DMS153 (cell line): ENCODE measurements at regions not wholly inside any gene's neighbourhood (a gene's known extent, or its start where the extent isn't known, plus 50 kb on each side); places are given as distances from the start of the nearest gene placed in this dataset.
"Not testable (repeated sequence)": the region's sequence is repeated elsewhere in the genome, so short reads cannot be mapped to it uniquely, and the experiment has no call there.

Experiments
- DNase-seq: peaks from one replicate; lab custom pipeline; 2025; lab: John Stamatoyannopoulos, UW

DNA sequence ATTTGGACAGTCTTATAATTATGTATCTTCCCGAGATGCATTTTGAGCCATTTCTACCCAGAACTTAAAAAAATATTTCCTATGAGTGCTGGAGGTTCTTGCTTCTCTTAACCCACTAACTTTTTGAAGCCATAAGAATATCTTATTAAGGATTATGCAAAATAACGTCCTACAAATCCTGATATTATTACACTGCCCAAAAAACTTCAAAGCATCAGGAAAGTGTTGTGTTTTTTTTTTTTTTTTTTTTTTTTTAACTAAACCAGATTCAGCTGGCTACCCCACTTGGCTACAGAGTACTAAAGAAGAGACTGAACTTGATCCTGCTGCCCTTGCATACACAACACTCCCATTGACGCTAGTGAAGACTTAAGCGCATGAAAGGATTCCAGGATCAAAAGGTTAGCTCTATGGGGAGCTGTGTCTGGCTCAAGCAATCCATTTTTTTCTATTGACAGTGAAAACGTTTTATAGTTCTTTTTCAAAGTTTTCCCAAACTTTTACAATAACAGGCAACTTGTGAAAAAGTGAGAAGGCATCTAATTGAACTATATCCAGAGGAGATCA lies 141.4 kb downstream of the KCNRG start:
- no peak for DNase-seq

DNA sequence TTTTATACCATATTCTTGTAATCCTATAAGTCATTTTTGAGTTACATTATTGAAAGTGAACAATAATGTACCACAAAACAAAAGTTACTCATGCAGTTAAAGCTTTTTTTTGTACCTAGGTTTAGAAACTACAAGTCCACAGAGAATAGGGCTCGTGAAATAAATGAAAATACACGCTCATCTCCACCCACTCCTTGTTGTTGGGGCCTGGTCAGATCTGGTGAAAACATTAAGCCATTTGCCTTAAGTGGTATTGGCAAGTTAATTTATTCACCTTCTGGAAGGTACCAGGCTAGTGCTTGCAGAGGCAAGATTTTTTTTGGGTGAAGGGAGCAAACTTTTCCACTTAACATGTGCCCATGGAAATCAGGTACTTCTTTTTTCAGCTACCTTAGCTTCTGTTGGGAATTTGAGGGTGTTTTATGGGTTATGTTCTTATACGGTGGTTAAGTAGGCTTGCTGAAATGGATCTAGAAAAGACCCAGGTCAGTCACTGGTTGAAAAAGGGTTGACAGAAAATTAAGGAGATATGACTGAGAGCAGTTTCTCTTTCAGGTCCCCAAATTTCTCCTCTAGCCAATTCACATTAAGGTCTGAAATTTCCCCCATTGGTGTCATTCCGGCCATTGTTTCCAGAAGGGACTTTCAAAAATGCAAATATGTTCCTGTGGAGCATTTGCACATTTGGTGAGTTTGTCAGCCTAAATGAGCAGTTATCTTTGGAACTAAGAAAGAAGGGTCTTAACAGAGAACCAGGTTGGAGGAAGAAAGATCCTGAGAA lies 143.3 kb downstream of the KCNRG start:
- DNase-seq: no peak

DNA sequence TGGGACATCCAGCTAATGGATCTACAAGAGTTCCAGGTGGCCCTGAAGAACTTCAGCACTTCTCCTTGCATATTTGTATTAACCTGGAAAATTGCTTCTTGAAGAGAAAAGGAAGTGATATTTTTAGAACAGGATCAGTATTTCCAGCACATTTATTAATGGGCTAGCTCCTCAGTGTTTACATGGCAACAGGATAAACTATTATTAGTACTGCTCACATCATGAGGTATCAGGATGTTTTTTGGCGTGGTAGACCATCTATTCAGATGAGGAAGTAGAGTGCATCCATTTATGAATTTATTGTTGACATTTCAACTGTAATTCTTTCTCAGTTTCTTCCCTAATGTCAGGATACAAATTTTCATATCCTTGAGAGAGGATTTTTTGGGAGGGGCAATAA lies 144.4 kb downstream of the KCNRG start:
- DNase-seq: no peak

DNA sequence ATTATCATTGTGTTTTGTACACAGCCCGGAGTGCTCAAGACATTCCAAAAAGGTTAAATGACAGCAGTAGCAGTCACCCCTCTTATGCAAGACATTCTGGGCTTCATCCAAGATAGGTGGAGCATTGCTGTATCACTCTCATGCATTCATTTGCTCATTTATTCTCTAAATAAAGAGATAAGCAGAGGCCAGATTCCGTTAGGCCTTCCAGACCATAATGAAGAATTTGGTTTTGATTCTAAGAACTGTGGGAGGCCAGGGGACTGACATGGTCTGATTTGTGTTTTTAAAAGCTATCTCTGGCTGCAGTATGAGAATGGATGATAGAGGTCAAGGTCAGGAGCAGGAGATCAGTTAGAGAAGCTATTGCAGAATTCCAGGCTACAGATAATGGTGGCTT lies 145.8 kb downstream of the KCNRG start:
- DNase-seq: no peak

DNA sequence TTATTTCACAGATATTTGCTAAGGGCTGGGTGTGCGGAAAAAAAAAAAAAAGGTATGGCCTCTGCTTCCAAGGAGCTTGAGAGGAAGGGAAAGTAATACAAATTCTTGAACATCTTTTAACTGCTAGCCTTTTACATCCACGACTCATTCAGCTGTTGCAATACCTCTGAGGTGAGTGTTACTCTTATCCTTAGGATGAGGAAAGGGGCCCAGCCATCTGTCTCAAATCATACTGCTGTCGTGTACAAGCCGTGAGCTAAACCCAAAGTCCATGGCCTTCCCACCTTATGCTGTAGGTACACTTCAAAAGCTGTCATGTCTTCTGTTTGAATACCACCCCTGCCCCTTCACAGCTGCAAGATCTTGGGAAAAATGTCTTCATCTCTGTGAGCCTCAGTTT lies 146.8 kb downstream of the KCNRG start:
- no peak for DNase-seq

DNA sequence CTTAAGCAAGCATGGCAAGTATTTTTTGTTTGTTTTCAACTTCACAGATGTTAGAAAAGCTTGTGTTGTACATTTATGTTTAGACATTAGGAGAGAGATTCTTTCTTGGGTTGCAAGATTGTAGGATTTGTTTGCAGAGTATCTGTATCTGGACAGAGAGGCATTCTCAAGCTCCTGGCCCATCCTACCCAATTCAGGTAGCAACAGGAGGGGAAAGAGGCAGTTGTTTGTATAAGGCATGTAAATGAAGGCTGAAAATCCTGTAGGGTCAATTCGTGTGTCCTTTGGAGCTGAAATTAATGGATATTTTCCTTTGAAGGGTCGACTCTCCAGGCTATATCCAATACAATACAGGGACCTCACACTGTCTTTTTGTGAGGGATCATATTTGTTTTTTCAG lies 147.3 kb downstream of the KCNRG start:
- no peak for DNase-seq

DNA sequence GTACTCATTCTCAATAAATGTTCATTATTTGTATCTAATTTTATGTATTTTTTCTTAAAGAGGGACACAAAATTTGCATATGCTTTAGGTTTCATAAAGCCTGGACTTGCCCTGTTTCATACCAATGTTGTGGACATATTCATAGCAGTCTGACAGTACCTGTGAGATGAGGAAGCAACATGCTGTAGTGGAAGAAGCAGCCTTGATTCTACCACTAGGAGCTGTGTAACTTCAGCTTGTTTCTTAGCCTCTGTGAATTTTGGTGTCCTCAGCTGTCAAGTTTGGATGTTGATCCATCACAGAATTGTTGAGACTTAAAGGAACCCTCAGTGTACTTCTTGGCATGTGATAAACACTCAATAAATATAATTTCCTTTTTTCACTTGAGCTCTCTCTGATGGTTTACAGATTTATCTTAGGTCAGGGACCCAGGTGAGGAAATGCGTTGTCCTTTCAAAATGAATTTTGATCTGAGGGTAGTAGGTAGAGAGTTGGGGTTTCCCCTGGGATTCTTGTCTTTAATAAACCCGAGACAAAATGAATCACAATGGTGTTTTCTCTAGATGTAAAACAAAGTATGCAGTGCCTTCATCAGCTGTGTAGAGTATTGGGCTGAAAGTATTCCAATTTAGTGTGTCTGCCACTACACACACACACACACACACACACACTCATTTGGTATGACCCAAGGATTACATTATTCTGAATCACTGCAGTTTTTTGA lies 152.1 kb downstream of the KCNRG start:
- no peak for DNase-seq

DNA sequence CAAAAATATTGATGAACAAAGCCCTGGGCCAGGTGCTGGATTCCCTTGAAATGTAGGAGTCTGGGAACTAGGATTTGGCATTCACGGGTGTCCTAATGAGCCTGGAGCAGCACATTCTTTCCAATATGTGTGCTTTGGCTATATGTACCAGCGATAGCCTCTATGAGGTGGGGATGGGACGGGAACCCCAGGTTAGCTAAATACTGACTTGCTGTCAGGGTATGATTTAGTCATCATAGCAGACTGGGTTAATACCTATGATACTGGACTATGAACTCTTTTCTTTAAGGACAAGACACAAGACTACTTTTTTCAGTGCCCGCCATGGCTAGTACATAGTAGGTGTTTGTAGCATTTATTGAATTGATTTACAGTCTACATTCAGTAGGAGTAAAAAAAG lies 152.7 kb downstream of the KCNRG start:
- no peak for DNase-seq

DNA sequence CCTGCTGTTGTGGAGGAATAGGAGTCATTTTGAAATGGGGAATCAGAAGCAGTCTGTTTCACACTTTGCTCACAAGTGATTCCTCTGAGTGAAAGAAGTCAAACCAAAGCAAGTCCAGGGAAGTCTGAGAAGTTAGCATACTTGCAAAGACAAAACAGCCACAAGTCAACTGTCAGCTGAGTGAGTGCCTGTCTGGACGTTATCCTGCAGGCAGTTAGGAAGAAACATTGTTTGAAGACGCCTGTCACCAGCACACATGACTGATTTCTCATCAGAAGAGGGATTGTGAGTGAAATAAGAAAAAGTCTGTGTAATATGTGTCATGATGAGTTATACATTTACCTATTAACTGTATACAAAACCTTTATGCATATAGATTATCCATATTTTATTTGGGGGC lies 153.5 kb downstream of the KCNRG start:
- no peak for DNase-seq

DNA sequence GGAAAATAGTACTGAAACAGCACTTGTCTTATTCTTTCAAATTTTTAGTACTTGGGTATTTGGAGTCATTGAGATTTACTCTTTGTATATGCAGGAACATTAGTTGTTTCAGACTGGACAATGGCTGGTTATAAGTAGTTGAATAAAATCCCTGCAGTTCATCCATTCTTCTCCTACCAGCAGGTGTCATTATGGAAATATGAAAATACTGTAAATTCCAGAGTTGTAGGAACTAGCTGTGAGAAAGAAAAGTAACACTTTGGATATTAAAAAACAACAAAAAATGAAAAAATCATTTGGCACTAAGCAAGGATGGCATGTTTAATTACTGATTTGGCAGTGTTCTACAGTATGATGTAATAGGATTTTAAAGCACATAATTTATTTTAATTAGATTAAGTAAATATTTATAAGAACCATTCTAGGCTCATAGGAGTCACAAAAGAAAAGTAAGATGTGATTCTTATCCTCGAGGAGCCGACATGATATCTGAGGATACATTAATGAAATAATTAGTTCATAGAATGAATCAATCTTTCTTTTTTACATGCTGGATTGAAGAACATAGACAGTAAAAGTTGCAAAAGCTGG lies 155.3 kb downstream of the KCNRG start:
- DNase-seq: no peak

DNA sequence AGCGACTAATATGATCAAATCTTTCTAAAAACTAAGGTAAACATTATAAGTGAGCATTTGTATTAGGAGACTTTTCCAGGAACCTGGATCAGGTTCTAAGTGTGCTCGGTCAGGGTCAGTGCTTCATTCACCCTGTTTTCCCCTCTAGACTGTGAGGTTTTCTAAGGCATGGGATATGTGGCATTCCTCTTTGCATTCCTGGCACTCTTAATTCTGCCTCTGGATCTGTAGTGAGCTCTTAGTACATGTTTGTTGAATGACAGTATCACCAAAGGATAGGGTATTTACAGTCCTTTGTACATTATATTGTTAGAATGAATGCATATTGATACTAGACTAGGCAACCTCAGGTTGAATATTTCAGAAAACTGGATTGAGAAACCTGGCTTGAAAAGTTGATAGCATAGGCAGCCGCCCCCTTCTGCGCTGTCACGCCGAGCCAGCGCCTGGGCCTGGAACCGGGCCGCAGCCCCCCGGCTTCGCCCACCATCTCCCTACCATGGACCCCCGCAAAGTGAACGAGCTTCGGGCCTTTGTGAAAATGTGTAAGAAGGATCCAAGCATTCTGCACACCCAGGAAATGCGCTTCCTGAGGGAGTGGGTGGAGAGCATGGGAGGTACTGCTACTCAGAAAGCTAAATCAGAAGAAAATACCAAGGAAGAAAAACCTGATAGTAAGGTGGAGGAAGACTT lies 156.5 kb downstream of the KCNRG start:
- DNase-seq: no peak

DNA sequence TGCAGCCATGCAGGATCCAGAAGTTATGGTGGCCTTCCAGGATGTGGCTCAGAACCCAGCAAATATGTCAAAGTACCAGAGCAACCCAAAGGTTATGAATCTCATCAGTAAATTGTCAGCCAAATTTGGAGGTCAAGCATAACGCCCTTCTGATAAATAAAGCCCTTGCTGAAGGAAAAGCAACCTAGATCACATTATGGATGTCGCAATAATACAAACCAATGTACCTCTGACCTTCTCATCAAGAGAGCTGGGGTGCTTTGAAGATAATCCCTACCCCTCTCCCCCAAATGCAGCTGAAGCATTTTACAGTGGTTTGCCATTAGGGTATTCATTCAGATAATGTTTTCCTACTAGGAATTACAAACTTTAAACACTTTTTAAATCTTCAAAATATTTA lies 157.8 kb downstream of the KCNRG start:
- not testable (repeated sequence) for DNase-seq

DNA sequence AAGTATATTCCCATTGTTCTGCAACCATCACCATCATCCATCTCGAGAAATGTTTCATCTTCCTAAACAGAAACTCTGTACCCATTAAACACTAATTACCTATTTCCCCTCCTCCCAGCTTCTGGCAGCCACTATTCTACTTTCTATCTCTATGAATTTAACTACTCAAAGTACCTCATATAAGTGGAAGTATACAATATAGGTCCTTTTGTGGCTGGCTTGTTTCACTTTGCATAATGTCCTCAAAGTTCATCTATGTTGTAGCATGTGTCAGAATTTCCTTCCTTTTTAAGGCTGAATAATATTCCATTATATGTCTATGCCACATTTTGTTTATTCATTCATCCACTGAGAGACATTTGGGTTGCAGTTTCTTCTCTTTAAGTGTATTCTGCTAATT lies 159.4 kb downstream of the KCNRG start:
- no peak for DNase-seq

DNA sequence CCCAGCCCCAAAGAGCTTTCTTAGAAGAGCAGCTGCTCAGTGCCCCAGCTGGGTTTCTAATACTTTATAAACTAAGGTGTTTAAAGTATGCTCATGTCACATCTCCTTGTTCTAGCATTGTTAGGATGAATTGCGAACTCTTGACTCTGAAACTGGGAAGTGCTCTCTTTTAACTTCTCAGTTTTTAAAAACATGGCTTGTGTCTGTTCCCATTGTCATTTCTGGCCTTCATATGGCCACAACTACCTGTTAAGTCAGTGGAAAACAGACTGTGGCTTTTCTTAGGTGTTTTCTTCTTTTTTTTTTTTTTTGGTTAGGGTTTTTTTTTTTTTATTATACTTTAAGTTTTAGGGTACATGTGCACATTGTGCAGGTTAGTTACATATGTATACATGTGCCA lies 164.7 kb downstream of the KCNRG start:
- no peak for DNase-seq

DNA sequence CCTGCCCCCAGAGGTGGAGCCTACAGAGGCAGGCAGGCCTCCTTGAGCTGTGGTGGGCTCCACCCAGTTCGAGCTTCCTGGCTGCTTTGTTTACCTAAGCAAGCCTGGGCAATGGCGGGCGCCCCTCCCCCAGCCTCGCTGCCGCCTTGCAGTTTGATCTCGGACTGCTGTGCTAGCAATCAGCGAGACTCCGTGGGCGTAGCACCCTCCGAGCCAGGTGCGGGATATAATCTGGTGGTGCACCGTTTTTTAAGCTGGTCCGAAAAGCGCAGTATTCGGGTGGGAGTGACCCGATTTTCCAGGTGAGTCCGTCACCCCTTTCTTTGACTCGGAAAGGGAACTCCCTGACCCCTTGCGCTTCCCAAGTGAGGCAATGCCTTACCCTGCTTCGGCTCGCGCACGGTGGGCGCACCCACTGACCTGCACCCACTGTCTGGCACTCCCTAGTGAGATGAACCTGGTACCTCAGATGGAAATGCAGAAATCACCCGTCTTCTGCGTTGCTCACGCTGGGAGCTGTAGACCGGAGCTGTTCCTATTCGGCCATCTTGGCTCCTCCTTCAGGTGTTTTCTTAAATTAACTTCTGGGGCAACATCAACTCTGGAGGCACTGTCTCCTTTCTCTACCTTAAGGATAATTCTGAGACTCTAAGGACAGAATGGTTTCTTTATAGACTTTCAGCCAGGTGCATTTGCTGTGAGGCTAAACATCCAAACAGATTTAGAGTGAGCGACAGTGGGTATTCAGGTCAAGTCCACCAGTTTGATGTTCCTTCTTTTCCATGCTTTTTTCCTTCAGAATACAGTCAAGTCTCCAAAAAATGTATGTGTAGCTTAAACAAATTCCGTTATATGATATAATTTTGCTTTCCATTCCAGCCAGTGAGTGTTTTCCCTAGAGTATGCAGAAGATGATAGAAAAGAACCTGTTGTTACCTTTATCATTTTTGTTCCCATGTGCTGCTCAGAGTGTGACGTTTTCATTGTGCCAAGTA lies 170.8 kb downstream of the KCNRG start:
- DNase-seq: not testable (repeated sequence)

DNA sequence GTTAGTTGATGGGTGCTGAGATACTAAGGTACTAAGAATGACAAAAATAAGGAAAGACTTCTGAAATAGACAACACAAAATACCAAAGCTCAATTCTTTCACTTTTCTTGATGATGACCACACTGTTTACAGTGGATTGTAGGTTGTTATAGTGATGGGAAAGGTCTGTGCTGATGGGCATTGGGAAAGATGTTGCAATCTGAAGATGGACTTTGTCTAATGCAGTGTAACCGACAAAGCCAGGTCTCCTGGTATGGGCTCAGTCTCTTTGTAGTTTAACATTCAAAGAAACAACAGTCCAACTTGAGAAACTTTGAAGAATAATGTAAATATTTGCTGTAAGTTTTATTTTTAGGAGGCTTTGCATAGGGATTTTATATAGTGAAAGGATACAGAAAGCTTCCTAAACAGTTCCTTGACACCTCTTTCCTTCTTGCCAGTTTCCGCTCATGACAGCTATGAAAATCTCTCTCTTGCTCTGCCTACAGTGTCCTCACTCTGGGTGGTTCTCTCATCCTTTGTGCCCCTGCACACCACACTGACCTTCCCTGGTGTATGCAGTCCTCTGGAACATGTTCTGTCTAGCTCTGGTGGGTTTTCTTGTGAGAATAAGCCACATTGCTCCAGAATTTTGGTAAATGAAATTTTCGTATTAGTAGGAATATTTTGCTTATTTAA lies 172.2 kb downstream of the KCNRG start:
- no peak for DNase-seq

DNA sequence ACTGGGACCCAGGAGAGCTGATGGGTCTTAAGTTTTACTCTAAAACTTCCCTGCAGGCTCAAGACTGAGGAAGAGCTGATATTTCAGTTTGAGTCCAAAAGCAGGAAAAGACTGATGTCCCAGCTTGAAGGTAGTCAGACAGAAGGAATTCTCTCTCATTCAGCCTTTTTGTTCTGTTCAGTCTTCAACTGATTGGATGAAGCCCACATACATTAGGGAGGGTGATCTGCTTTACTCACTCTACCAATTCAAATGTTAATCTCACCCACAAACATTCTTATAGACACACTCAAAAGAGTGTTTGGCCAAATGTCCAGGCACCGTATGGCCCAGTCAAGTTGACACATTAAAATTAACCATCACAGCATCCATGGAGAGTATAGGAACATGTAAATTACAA lies 173.5 kb downstream of the KCNRG start:
- DNase-seq: no peak

DNA sequence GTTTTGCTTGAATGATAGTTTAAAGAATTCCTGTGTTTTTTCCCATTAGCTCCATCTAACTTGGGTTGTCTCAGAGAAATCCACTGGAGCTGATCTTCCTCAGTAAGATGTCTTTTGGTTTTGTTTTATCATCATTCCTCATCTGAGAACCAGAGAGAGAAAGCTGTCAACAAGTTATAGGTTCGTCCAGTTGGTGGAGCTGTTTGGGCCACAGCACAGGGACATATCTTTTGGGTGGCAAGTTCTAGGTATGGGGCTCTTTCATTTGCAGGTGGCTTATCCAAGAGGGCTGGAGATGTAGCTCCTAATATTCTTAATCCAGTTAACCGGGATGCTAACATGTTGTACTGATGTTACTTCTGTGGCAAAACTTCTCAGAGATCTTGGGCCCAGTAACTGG lies 174.2 kb downstream of the KCNRG start:
- no peak for DNase-seq

DNA sequence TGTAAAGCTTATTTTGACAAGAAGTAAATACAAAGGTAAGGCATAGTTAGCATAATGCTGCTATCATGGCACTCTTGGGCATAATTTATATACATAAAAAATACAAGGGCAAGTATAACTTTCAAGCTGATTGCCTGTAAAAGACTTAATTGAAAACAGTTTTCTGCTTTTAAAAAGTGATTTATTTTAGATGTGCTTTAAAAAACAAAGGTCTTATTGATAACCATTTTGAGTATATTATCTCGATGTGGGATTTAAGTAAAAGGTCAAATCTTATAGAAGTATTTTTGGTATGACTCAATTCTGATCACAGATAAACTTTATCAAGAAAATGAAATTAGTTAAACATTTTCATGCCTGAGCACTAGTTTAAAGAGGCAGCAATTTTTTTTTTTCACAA lies 175.8 kb downstream of the KCNRG start:
- DNase-seq: no peak

DNA sequence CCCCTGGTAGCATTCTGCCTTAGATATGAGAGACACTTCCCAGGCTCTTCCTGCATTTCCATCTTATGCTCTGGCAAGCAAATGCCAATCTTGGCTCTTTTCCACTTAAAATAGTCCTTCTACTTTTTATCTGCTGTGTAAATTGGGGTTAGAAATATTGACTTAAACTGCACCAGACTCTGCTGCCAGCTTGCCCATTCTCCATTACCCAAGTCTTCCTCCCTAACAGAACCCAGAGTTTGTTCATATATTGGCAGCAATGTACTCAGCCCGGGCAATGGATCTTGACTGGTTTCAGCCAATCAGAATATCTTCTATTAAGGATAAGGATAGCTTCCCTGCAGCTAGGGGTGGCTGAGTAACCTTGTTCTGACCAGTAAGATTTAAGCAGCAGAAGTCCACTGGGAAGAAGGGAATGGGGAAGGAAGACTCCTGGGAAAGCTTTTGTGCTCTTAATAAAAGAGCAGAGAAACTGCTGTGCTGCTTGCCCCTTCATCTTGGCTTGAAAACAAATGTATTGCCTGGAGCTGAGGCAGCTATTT lies 177.1 kb downstream of the KCNRG start:
- no peak for DNase-seq
